KMS-11 (cell line): ENCODE measurements at regions not wholly inside any gene's neighbourhood (a gene's known extent, or its start where the extent isn't known, plus 50 kb on each side); places are given as distances from the start of the nearest gene placed in this dataset.

Source experiments
- H2AFZ ChIP-seq: fragments of 200-600 bp; sonication (generic); 2 replicates; pipeline ENCODE4 v1.6.1; 2016; ENCODE audit warnings: antibody characterized with exemption, mixed run types, low read depth
- H3K27ac ChIP-seq: fragments of 200-600 bp; sonication (generic); 2 replicates; pipeline ENCODE4 v1.6.1; 2016; ENCODE audit warnings: mild to moderate bottlenecking, mixed run types
- H3K27me3 ChIP-seq: fragments of 200-600 bp; sonication (generic); 2 replicates; pipeline ENCODE4 v1.6.1; 2017; ENCODE audit warnings: mild to moderate bottlenecking, low read depth, mixed run types, moderate library complexity; ENCODE audit not compliant: insufficient read depth
- H3K36me3 ChIP-seq: fragments of 200-600 bp; sonication (generic); 2 replicates; pipeline ENCODE4 v1.6.1; 2017; ENCODE audit warnings: mild to moderate bottlenecking, mixed run types; ENCODE audit not compliant: insufficient read depth
- H3K4me1 ChIP-seq: fragments of 200-600 bp; sonication (generic); 2 replicates; pipeline ENCODE4 v1.6.1; 2016; ENCODE audit warnings: mild to moderate bottlenecking, low read depth, mixed run types; ENCODE audit not compliant: poor library complexity, severe bottlenecking
- H3K4me2 ChIP-seq: fragments of 200-600 bp; sonication (generic); 2 replicates; pipeline ENCODE4 v1.7.0; 2016; ENCODE audit warnings: mild to moderate bottlenecking, mixed run types
- H3K4me3 ChIP-seq: fragments of 200-600 bp; sonication (generic); IDR thresholded peaks from 2 replicates; pipeline ENCODE4 v1.6.1; 2017; ENCODE audit warnings: low read depth, low read length, mixed read lengths; ENCODE audit not compliant: insufficient read depth
- H3K79me2 ChIP-seq: fragments of 200-600 bp; sonication (generic); 2 replicates; pipeline ENCODE4 v1.6.1; 2016; ENCODE audit warnings: low read depth, mixed run types; ENCODE audit not compliant: insufficient read depth
- H3K9ac ChIP-seq: fragments of 200-600 bp; sonication (generic); 2 replicates; pipeline ENCODE4 v1.6.1; 2016; ENCODE audit warnings: mild to moderate bottlenecking, mixed run types
- H4K20me1 ChIP-seq: fragments of 200-600 bp; sonication (generic); 2 replicates; pipeline ENCODE4 v1.6.1; 2016; ENCODE audit warnings: mild to moderate bottlenecking, mixed run types; ENCODE audit not compliant: insufficient read depth
- CTCF ChIP-seq: fragments of 200-600 bp; sonication (generic); conservative IDR thresholded peaks from 2 replicates; pipeline ENCODE4 v1.6.1; 2017; ENCODE audit warnings: low read depth, mild to moderate bottlenecking, antibody characterized with exemption, low read length, moderate library complexity, mixed read lengths

- H3K27ac ChIP-seq, result peak overlapping the region; percentile 14; the same call in 1 of the 2 replicates
- H3K4me2 ChIP-seq, result peak overlapping the region; percentile 22; the same call in 1 of the 2 replicates
- H3K9ac ChIP-seq, result no peak overlapping the region
- H3K36me3 ChIP-seq, result no peaks in the 10 kb centered on the region
- H3K27me3 ChIP-seq, result no peaks in the 10 kb centered on the region
- H3K79me2 ChIP-seq, result no peaks in the 10 kb centered on the region
- H3K4me3 ChIP-seq, result no peak overlapping the region
- peaks cover 25% of the 10 kb centered on the region for H3K4me1 ChIP-seq
- TF ChIP-seq CTCF, result no peak
- no peaks in the 10 kb centered on the region for H4K20me1 ChIP-seq
- 0 out of 2 replicates have a peak overlapping the region, but pooled peaks have one; percentile 17 for H2AFZ ChIP-seq
These were observed 403.6 kb downstream of the SEMA3D start for GRCh38 chr7:84783141-84783778.

DNA sequence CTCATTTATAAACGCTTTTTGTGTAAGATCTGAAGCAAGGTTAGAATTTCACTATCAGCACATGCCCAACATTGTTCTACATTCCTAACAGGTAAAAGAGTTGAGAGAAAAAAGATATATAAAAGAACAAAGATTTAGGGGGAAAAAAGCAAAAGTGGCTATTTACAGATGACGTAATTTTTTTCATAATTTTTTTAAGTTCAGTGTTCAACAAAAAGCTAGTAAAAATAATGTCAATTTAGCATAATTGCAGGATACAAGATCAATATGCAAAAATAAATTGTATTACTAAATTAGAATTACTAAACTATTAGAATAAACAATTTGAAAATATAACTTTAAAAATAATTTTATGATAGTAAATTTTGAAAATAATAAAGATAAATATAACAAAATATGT lies 405.0 kb downstream of the SEMA3D start:
- no peaks in the 10 kb centered on the region for H3K79me2 ChIP-seq
- H3K27ac ChIP-seq, result no peak overlapping the region
- no peak overlapping the region for H2AFZ ChIP-seq
- no peak overlapping the region for H3K4me2 ChIP-seq
- no peaks in the 10 kb centered on the region for H3K27me3 ChIP-seq
- H4K20me1 ChIP-seq, result no peaks in the 10 kb centered on the region
- peaks cover 25% of the 10 kb centered on the region for H3K4me1 ChIP-seq
- H3K9ac ChIP-seq, result no peak overlapping the region
- TF ChIP-seq CTCF, result no peak
- no peak overlapping the region for H3K4me3 ChIP-seq
- H3K36me3 ChIP-seq, result no peaks in the 10 kb centered on the region

DNA sequence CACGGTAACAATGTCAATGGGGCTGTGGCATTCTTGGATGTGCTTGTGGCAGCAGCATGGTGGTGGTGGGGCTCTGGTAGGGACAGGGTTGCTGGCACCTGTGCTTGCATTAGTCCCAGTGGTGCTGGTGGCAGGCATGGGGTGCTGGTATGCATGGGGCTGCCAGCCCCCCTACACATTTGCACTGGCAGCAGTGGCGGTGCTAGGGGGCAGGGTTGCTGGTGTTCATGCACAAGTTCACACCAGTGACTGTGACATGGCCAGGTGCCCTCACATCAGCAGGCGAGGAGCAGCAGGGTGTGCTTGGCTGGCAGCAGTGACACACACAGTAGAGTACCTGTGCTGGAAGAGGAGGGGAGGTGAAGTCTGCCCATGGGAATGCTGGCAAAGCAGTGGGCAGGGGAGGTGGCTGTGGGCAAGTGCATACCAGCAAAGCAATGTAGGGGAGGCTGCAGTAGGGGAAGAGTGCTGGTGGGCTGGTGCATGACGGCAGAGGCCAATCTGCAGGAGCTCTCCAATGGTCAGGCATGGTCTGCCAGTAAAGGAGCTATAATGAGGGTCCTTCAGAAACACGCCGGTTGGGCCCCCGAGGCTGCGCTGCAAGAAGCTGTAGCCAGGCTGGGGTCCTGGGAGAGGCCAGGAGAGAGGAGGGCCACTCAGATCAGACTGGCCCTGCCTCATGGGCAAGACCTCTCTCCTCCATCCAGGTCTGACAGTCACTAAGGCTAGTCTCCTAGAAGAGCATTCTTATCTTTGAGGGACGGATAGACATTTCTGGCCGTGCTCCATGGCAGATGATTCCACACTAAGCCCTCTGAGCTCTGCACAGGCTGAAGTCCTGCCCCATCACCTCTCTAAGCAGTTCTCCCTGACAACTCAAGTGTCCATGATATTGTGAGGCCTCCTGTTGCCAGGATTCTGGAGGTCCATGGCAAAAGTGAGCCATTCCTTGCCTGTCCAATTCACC lies 406.4 kb downstream of the SEMA3D start:
- H2AFZ ChIP-seq, result no peak overlapping the region
- H3K27me3 ChIP-seq, result no peaks in the 10 kb centered on the region
- no peaks in the 10 kb centered on the region for H3K36me3 ChIP-seq
- H4K20me1 ChIP-seq, result no peaks in the 10 kb centered on the region
- TF ChIP-seq CTCF, result no peak
- no peak overlapping the region for H3K9ac ChIP-seq
- H3K4me3 ChIP-seq, result no peak overlapping the region
- H3K4me2 ChIP-seq, result no peak overlapping the region
- H3K79me2 ChIP-seq, result no peaks in the 10 kb centered on the region
- H3K27ac ChIP-seq, result no peak overlapping the region
- peaks cover 25% of the 10 kb centered on the region for H3K4me1 ChIP-seq

- Histone ChIP-seq H3K9ac (no peak overlapping the region), H3K4me2 (no peak overlapping the region), H3K36me3 (no peaks in the 10 kb centered on the region; the same call in 1 of the 2 replicates), H3K4me3 (no peak overlapping the region), H2AFZ (no peak overlapping the region), H3K27ac (no peak overlapping the region), H3K27me3 (no peaks in the 10 kb centered on the region), H3K79me2 (no peaks in the 10 kb centered on the region), H3K4me1 (no peaks in the 10 kb centered on the region), H4K20me1 (no peaks in the 10 kb centered on the region)
- no peak for TF ChIP-seq CTCF
These were observed 429.1 kb downstream of the SEMA3D start for GRCh38 chr7:84757761-84758160.
